Mesendoderm (in vitro differentiated cells): ENCODE measurements at regions not wholly inside any gene's neighbourhood (a gene's known extent, or its start where the extent isn't known, plus 50 kb on each side); places are given as distances from the start of the nearest gene placed in this dataset.

ENCODE experiments used
- DNase-seq: peaks from one replicate; pipeline ENCODE4 v3.0.0; 2013
- H2AK5ac ChIP-seq: 2 replicates; pipeline ENCODE4 v1.6.1; 2013; ENCODE audit warnings: low read length, inconsistent platforms
- H2BK120ac ChIP-seq: 2 replicates; pipeline ENCODE4 v1.6.1; 2013; ENCODE audit warnings: low read depth, mild to moderate bottlenecking, low read length, moderate library complexity, mixed read lengths
- H2BK15ac ChIP-seq: replicated peaks from 2 replicates; pipeline ENCODE4 v1.6.1; 2013; ENCODE audit warnings: low read depth, mild to moderate bottlenecking, moderate library complexity
- H2BK5ac ChIP-seq: 2 replicates; pipeline ENCODE4 v1.6.1; 2013; ENCODE audit warnings: low read length, inconsistent platforms
- H3K18ac ChIP-seq: 2 replicates; pipeline ENCODE4 v1.6.1; 2013; ENCODE audit warnings: mild to moderate bottlenecking, low read length, mixed read lengths
- H3K23ac ChIP-seq: one replicate; pipeline ENCODE4 v1.6.1; 2013; ENCODE audit warnings: low read length
- H3K27ac ChIP-seq: 2 replicates; pipeline ENCODE4 v1.5.1; 2013; ENCODE audit warnings: low read depth, mild to moderate bottlenecking, inconsistent platforms, low read length, moderate library complexity
- H3K27me3 ChIP-seq: 2 replicates; pipeline ENCODE4 v1.6.1; 2013; ENCODE audit warnings: low read length, control low read depth, mild to moderate bottlenecking, inconsistent platforms; ENCODE audit not compliant: insufficient read depth, poor library complexity
- H3K36me3 ChIP-seq: 2 replicates; pipeline ENCODE4 v1.6.1; 2013; ENCODE audit warnings: low read length, inconsistent platforms; ENCODE audit not compliant: control insufficient read depth, insufficient read depth
- H3K4ac ChIP-seq: one replicate; pipeline ENCODE4 v1.6.1; 2013; ENCODE audit warnings: low read depth, mild to moderate bottlenecking, low read length, moderate library complexity
- H3K4me1 ChIP-seq: 2 replicates; pipeline ENCODE4 v1.6.1; 2013; ENCODE audit warnings: low read depth, low read length, inconsistent platforms; ENCODE audit not compliant: control insufficient read depth
- H3K4me2 ChIP-seq: 2 replicates; pipeline ENCODE4 v1.6.1; 2013; ENCODE audit warnings: low read length
- H3K4me3 ChIP-seq: 2 replicates; pipeline ENCODE4 v1.5.1; 2013; ENCODE audit warnings: mild to moderate bottlenecking, low read length
- H3K56ac ChIP-seq: one replicate; pipeline ENCODE4 v1.6.1; 2013; ENCODE audit warnings: low read length
- H3K79me1 ChIP-seq: 2 replicates; pipeline ENCODE4 v1.6.1; 2013; ENCODE audit warnings: low read length, inconsistent platforms
- H3K79me2 ChIP-seq: 2 replicates; pipeline ENCODE4 v1.6.1; 2013; ENCODE audit warnings: mild to moderate bottlenecking, low read length; ENCODE audit not compliant: control insufficient read depth, insufficient read depth
- H3K9ac ChIP-seq: 2 replicates; pipeline ENCODE4 v1.6.1; 2013; ENCODE audit warnings: low read length, inconsistent platforms
- H4K5ac ChIP-seq: one replicate; pipeline ENCODE4 v1.6.1; 2013; ENCODE audit warnings: low read length
- H4K8ac ChIP-seq: one replicate; pipeline ENCODE4 v1.6.1; 2013; ENCODE audit warnings: low read depth, mild to moderate bottlenecking, control low read depth, low read length, moderate library complexity
- WGBS: extraction: QIAGEN DNeasy Blood & Tissue Kit; methylation state at CpG from one replicate; pipeline ENCODE4 v1.1.7; 2013; ENCODE audit warnings: low lambda C conversion rate, missing lambda C conversion rate; ENCODE audit not compliant: insufficient coverage; ENCODE audit errors: extremely low coverage; 5-methylcytosine and 5-hydroxymethylcytosine counted together

DNA sequence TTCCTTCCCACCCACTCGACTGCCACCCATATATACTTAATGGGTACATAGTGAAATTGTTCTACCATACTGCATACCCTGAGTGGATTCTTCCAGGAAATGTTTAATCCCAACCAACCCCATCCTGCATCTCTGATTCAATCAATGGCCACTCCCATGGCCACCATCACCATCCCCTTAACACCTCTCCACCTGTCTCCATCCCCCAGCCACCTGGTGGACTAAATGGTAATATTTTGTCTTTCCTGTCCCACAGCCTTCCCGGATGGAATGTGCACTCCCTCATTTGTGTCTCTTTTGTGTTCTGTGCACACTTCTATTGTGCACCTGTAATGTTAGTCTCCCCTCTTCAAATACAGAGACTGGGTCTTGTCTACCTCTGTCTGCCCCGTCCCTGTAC lies 259.9 kb downstream of the ALDH8A1 start:
- Histone ChIP-seq H3K27ac (no peak overlapping the region), H4K5ac (no peak overlapping the region), H3K4me3 (no peak overlapping the region), H3K9ac (no peak overlapping the region), H3K4me1 (no peaks in the 10 kb centered on the region), H3K18ac (no peak overlapping the region), H3K79me1 (no peaks in the 10 kb centered on the region), H2BK120ac (no peak overlapping the region), H3K27me3 (no peaks in the 10 kb centered on the region), H2BK5ac (no peak overlapping the region), H3K79me2 (no peaks in the 10 kb centered on the region), H2BK15ac (no peak overlapping the region), H3K4ac (no peak overlapping the region), H4K8ac (no peak overlapping the region), H3K23ac (no peak overlapping the region), H3K36me3 (no peaks in the 10 kb centered on the region), H2AK5ac (no peak overlapping the region), H3K56ac (no peak overlapping the region), H3K4me2 (no peak overlapping the region)
- no peak for DNase-seq
- WGBS = no CpG with 5 or more reads among the region's 3 CpGs

- H2AK5ac ChIP-seq = no peak overlapping the region
- H3K4ac ChIP-seq = no peak overlapping the region
- no peak overlapping the region for H4K5ac ChIP-seq
- no peak overlapping the region for H3K9ac ChIP-seq
- no peak overlapping the region for H3K18ac ChIP-seq
- no peak for DNase-seq
- H2BK5ac ChIP-seq = no peak overlapping the region
- H3K4me3 ChIP-seq = no peak overlapping the region
- H3K56ac ChIP-seq = no peak overlapping the region
- H3K23ac ChIP-seq = no peak overlapping the region
- no peak overlapping the region for H2BK120ac ChIP-seq
- H3K4me2 ChIP-seq = no peak overlapping the region
- WGBS = no CpG with 5 or more reads among the region's 4 CpGs
- no peaks in the 10 kb centered on the region for H3K79me1 ChIP-seq
- no peaks in the 10 kb centered on the region for H3K79me2 ChIP-seq
- no peaks in the 10 kb centered on the region for H3K4me1 ChIP-seq
- no peaks in the 10 kb centered on the region for H3K36me3 ChIP-seq
- H3K27ac ChIP-seq = no peak overlapping the region
- no peak overlapping the region for H4K8ac ChIP-seq
- no peaks in the 10 kb centered on the region for H3K27me3 ChIP-seq
- H2BK15ac ChIP-seq = no peak overlapping the region
Observed at GRCh38 chr6:134689641-134690040, 260.3 kb downstream of the ALDH8A1 start.

DNA sequence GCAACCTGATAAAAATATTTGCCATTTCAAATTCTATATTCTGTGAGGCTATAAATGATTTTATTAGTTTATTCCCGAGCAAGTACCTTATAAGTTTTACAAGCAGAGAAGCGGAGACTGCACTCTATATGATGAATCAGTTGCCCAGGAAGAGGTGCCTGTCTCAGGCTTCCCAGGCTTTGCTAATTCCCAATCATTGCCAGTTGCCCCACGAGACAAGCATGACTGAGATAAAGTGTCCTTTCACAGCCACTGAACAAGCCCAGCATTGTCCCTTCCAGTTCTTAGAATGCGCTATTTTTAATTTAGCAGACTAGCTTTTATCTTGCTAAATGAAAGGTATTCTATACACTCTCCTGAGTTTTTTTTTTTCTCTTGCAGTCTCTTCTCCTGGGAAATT lies 260.7 kb downstream of the ALDH8A1 start:
- no peak overlapping the region for H3K23ac ChIP-seq
- no peaks in the 10 kb centered on the region for H3K36me3 ChIP-seq
- H3K4me2 ChIP-seq = no peak overlapping the region
- no peak overlapping the region for H3K4me3 ChIP-seq
- WGBS = no CpG with 5 or more reads among the region's 4 CpGs
- no peak overlapping the region for H4K8ac ChIP-seq
- no peaks in the 10 kb centered on the region for H3K4me1 ChIP-seq
- no peak overlapping the region for H3K9ac ChIP-seq
- H3K27me3 ChIP-seq = no peaks in the 10 kb centered on the region
- no peak overlapping the region for H2BK120ac ChIP-seq
- H3K4ac ChIP-seq = no peak overlapping the region
- no peak overlapping the region for H3K18ac ChIP-seq
- H3K79me2 ChIP-seq = no peaks in the 10 kb centered on the region
- H2BK5ac ChIP-seq = no peak overlapping the region
- no peak overlapping the region for H3K27ac ChIP-seq
- DNase-seq = no peak
- H2BK15ac ChIP-seq = no peak overlapping the region
- H3K56ac ChIP-seq = no peak overlapping the region
- H4K5ac ChIP-seq = no peak overlapping the region
- H2AK5ac ChIP-seq = no peak overlapping the region
- H3K79me1 ChIP-seq = no peaks in the 10 kb centered on the region

GRCh38 chr6:134686071-134686470 lies 263.8 kb downstream of the ALDH8A1 start:
- Histone ChIP-seq H2BK120ac (no peak overlapping the region), H3K79me1 (no peaks in the 10 kb centered on the region), H2BK15ac (no peak overlapping the region), H3K27ac (no peak overlapping the region), H2BK5ac (no peak overlapping the region), H4K8ac (no peak overlapping the region), H3K36me3 (no peaks in the 10 kb centered on the region), H3K27me3 (no peaks in the 10 kb centered on the region), H3K79me2 (no peaks in the 10 kb centered on the region), H3K4me1 (no peaks in the 10 kb centered on the region), H3K4ac (no peak overlapping the region), H3K9ac (no peak overlapping the region), H3K23ac (no peak overlapping the region), H3K18ac (no peak overlapping the region), H3K4me2 (no peak overlapping the region), H2AK5ac (no peak overlapping the region), H4K5ac (no peak overlapping the region), H3K56ac (no peak overlapping the region), H3K4me3 (no peak overlapping the region)
- no CpG with 5 or more reads among the region's 6 CpGs for WGBS
- no peak for DNase-seq

DNA sequence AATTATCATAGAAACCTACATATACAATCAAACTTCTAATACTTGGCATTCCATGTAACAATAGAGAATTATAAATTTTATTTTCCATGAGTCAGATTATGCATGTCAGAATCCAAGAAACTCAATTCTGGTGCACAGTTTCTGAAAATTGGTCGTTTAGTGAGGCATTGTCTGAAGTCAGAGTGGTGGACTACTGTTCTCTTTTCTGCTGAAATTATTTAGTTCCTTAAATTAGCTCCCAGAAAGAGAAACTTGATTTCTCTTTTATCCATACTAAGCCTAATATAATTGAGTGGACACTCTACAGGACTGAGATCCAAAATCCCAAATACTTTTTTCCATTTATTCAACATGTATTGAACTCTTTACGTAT lies 265.5 kb downstream of the ALDH8A1 start:
- no CpG with 5 or more reads among the region's 2 CpGs for WGBS
- DNase-seq = no peak
- no peak overlapping the region for H3K23ac ChIP-seq

DNA sequence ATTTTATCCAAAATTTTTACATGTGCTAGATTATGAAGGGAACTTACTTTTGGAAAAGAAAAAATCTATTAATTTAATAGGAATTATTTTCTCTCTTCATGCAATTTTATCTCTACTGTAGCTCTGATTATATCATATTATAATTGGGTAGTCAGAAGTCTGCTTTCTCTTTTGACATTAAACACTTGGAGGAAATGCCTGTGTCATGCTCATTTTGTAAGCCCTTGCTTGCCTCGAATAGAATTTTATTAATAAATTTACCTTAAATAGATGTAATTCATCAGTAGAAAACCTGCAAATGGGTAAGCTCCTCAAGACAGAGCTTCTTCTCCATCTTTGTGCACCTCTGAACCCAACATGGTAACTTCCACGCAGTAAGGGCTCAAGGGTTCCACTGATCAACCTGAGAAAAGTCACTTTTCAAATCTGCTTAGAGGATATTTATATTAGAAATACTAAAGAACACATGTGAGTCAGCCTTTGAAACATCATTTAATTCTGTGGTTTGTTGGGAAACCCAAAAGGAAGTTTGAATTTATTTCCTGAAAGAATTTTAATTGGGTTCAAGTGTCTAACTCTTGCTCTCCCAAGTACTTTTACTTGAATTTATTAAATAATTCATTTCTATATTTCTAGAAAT lies 266.0 kb downstream of the ALDH8A1 start:
- no peak overlapping the region for H3K4me2 ChIP-seq
- H3K36me3 ChIP-seq = no peaks in the 10 kb centered on the region
- no CpG with 5 or more reads among the region's 2 CpGs for WGBS
- no peak overlapping the region for H4K5ac ChIP-seq
- H2BK120ac ChIP-seq = no peak overlapping the region
- H2BK5ac ChIP-seq = no peak overlapping the region
- no peak overlapping the region for H2BK15ac ChIP-seq
- no peak overlapping the region for H3K56ac ChIP-seq
- H2AK5ac ChIP-seq = no peak overlapping the region
- no peak for DNase-seq
- no peak overlapping the region for H3K18ac ChIP-seq
- H3K79me1 ChIP-seq = no peaks in the 10 kb centered on the region
- H3K4me1 ChIP-seq = no peaks in the 10 kb centered on the region
- H3K79me2 ChIP-seq = no peaks in the 10 kb centered on the region
- H3K4me3 ChIP-seq = no peak overlapping the region
- H4K8ac ChIP-seq = no peak overlapping the region
- no peak overlapping the region for H3K27ac ChIP-seq
- H3K4ac ChIP-seq = no peak overlapping the region
- no peak overlapping the region for H3K9ac ChIP-seq
- H3K23ac ChIP-seq = no peak overlapping the region
- no peaks in the 10 kb centered on the region for H3K27me3 ChIP-seq

More for the DNA sequence above, 265.5 kb downstream of the ALDH8A1 start:
- H3K27me3 ChIP-seq = no peaks in the 10 kb centered on the region
- no peak overlapping the region for H4K8ac ChIP-seq
- no peaks in the 10 kb centered on the region for H3K79me2 ChIP-seq
- H2AK5ac ChIP-seq = no peak overlapping the region
- no peak overlapping the region for H2BK5ac ChIP-seq
- no peak overlapping the region for H3K4me3 ChIP-seq
- no peak overlapping the region for H3K27ac ChIP-seq
- H3K4ac ChIP-seq = no peak overlapping the region
- no peak overlapping the region for H4K5ac ChIP-seq
- no peaks in the 10 kb centered on the region for H3K4me1 ChIP-seq
- no peaks in the 10 kb centered on the region for H3K79me1 ChIP-seq
- H3K18ac ChIP-seq = no peak overlapping the region
- H2BK15ac ChIP-seq = no peak overlapping the region
- H3K36me3 ChIP-seq = no peaks in the 10 kb centered on the region
- H3K56ac ChIP-seq = no peak overlapping the region
- H2BK120ac ChIP-seq = no peak overlapping the region
- no peak overlapping the region for H3K9ac ChIP-seq
- no peak overlapping the region for H3K4me2 ChIP-seq
